Panc1 (cell line): ENCODE measurements at regions not wholly inside any gene's neighbourhood (a gene's known extent, or its start where the extent isn't known, plus 50 kb on each side); places are given as distances from the start of the nearest gene placed in this dataset.

ENCODE experiments used
- ATAC-seq: fragments of 200-7000 bp; cut with Tn5 transposase; 2 replicates; pipeline ENCODE4 v1.9.1; 2020; ENCODE audit warnings: mild to moderate bottlenecking, moderate library complexity
- BruUV-seq: library from RNA; stranded (reverse); fragments of 400-500 nt; replicated peaks from 2 replicates; lab custom pipeline; 2021; lab: Mats Ljungman, UMichigan
- CTCF ChIA-PET: fragments of 300-600 bp; sonication (Branson Sonifier 250); formaldehyde crosslinking; loops from one replicate; lab custom pipeline; 2022; ENCODE audit warnings: antibody characterized with exemption; lab: Charles Lee
- POLR2A ChIA-PET: fragments of 300-600 bp; sonication (Branson Sonifier 250); formaldehyde crosslinking; loops from one replicate; lab custom pipeline; 2022; ENCODE audit warnings: antibody characterized with exemption; lab: Charles Lee
- DNase-seq: peaks from one replicate; pipeline ENCODE4 v3.0.0-alpha.2; 2010; ENCODE audit warnings: low read depth, low spot score
- H3K27ac ChIP-seq: 2 replicates; pipeline ENCODE4 v1.5.1; 2011; ENCODE audit warnings: mild to moderate bottlenecking, low read length, inconsistent platforms
- H3K27me3 ChIP-seq: fragments of 200-500 bp; sonication (Bioruptor generic); 2 replicates; pipeline ENCODE4 v1.6.0; 2014; ENCODE audit warnings: low read length, inconsistent platforms; ENCODE audit not compliant: control insufficient read depth, insufficient read depth
- H3K36me3 ChIP-seq: fragments of 200-500 bp; sonication (Bioruptor generic); 2 replicates; pipeline ENCODE4 v1.5.1; 2014; ENCODE audit warnings: inconsistent platforms, mild to moderate bottlenecking, low read length, moderate library complexity; ENCODE audit not compliant: control insufficient read depth, insufficient read depth
- H3K4me1 ChIP-seq: 2 replicates; pipeline ENCODE4 v1.5.1; 2011; ENCODE audit warnings: inconsistent platforms, mild to moderate bottlenecking, low read length, moderate library complexity; ENCODE audit not compliant: control insufficient read depth, insufficient read depth
- H3K4me3 ChIP-seq, 2 experiments: 2 replicates each; pipeline ENCODE4 v1.5.1; 2011 to 2012; ENCODE audit warnings: low read depth in 2 of 2, low read length in 2 of 2, mild to moderate bottlenecking in 2 of 2, inconsistent platforms in 1 of 2, moderate library complexity in 1 of 2
- H3K9me3 ChIP-seq: fragments of 200-500 bp; sonication (Bioruptor generic); 2 replicates; pipeline ENCODE4 v1.5.1; 2014; ENCODE audit warnings: low read depth, mild to moderate bottlenecking, inconsistent platforms, low read length, moderate library complexity; ENCODE audit not compliant: control insufficient read depth, insufficient read depth
- POLR2AphosphoS5 ChIP-seq: IDR thresholded peaks from 2 replicates; pipeline ENCODE4 v1.6.1; 2012; ENCODE audit warnings: mild to moderate bottlenecking, low read depth, low read length, moderate library complexity
- SIN3A ChIP-seq: IDR thresholded peaks from 2 replicates; pipeline ENCODE4 v1.6.1; 2012; ENCODE audit warnings: low read depth, mild to moderate bottlenecking, low read length, moderate library complexity, borderline replicate concordance; ENCODE audit not compliant: insufficient read depth
- TCF7L2 ChIP-seq: IDR thresholded peaks from 2 replicates; pipeline ENCODE4 v1.6.1; 2011; ENCODE audit warnings: mild to moderate bottlenecking, low read depth, low read length, inconsistent platforms
- in situ Hi-C: cut with HindIII; loops from 2 replicates; pipeline ENCODE4 v1.10.0; 2016; ENCODE audit warnings: low sequenced_read_pairs, low pct_unique_long_range_greater_than_20kb
- intact Hi-C: fragments of 100-400 bp; cut with micrococcal nuclease; formaldehyde crosslinking; loops from one replicate; pipeline ENCODE4 v1.10.0; 2022; ENCODE audit not compliant: unreplicated experiment
- TF ChIP-seq, protein P1 (sequence below), 2 experiments: IDR thresholded peaks; 2 replicates each; pipeline ENCODE4 v1.6.1; 2011 to 2012; ENCODE audit warnings: low read depth in 2 of 2, control low read depth in 1 of 2, low read length in 1 of 2, mild to moderate bottlenecking in 1 of 2, moderate library complexity in 1 of 2; ENCODE audit not compliant: insufficient read depth in 1 of 2
- TF ChIP-seq, protein P2 (sequence below): fragments of 450-650 bp; IDR thresholded peaks from 2 replicates; pipeline ENCODE4 v1.5.1; 2017; ENCODE audit warnings: mild to moderate bottlenecking

DNA sequence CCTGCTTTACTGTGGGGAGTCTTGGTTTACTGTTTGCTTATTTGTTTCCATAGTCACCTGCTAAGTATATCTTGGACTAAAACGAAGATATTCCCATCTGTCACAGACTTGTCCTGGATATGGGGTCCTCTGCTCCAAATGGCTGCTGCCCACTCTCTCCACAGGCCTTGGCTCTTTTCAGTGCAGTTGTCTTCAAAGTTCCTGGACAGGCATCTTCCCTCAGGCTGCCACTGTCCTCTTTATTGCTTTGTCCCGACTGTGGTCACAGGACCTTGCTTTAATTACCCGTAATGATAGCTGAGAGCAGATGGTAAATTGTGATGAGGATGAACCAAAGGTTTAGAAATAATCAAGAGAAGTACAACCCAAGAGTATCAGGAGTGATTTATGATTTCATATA is 713.9 kb upstream of the CCDC179 start:
- H3K27ac ChIP-seq, result no peak overlapping the region
- H3K4me1 ChIP-seq, result no peaks in the 10 kb centered on the region
- no peak for DNase-seq
- intact Hi-C loops (no loop called here), in situ Hi-C loops (no loop called here)
- no peaks in the 10 kb centered on the region for H3K36me3 ChIP-seq
- ChIA-PET CTCF (no interaction called here), POLR2A (no interaction called here)
- no peak overlapping the region for H3K4me3 ChIP-seq
- TF ChIP-seq TCF7L2 (no peak), SIN3A (no peak), POLR2AphosphoS5 (no peak)
- TF ChIP-seq, protein P1, sequence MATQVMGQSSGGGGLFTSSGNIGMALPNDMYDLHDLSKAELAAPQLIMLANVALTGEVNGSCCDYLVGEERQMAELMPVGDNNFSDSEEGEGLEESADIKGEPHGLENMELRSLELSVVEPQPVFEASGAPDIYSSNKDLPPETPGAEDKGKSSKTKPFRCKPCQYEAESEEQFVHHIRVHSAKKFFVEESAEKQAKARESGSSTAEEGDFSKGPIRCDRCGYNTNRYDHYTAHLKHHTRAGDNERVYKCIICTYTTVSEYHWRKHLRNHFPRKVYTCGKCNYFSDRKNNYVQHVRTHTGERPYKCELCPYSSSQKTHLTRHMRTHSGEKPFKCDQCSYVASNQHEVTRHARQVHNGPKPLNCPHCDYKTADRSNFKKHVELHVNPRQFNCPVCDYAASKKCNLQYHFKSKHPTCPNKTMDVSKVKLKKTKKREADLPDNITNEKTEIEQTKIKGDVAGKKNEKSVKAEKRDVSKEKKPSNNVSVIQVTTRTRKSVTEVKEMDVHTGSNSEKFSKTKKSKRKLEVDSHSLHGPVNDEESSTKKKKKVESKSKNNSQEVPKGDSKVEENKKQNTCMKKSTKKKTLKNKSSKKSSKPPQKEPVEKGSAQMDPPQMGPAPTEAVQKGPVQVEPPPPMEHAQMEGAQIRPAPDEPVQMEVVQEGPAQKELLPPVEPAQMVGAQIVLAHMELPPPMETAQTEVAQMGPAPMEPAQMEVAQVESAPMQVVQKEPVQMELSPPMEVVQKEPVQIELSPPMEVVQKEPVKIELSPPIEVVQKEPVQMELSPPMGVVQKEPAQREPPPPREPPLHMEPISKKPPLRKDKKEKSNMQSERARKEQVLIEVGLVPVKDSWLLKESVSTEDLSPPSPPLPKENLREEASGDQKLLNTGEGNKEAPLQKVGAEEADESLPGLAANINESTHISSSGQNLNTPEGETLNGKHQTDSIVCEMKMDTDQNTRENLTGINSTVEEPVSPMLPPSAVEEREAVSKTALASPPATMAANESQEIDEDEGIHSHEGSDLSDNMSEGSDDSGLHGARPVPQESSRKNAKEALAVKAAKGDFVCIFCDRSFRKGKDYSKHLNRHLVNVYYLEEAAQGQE (IDR thresholded peaks at IDR 0.05; ENCODE audit: insufficient read depth in 1 of 2, low read depth in 2 of 2, low read length in 1 of 2), result no peak
- TF ChIP-seq, protein P2, sequence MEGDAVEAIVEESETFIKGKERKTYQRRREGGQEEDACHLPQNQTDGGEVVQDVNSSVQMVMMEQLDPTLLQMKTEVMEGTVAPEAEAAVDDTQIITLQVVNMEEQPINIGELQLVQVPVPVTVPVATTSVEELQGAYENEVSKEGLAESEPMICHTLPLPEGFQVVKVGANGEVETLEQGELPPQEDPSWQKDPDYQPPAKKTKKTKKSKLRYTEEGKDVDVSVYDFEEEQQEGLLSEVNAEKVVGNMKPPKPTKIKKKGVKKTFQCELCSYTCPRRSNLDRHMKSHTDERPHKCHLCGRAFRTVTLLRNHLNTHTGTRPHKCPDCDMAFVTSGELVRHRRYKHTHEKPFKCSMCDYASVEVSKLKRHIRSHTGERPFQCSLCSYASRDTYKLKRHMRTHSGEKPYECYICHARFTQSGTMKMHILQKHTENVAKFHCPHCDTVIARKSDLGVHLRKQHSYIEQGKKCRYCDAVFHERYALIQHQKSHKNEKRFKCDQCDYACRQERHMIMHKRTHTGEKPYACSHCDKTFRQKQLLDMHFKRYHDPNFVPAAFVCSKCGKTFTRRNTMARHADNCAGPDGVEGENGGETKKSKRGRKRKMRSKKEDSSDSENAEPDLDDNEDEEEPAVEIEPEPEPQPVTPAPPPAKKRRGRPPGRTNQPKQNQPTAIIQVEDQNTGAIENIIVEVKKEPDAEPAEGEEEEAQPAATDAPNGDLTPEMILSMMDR, result no peak
- no TSS peak for BruUV-seq
- no peak for ATAC-seq
- no peaks in the 10 kb centered on the region for H3K27me3 ChIP-seq
- H3K9me3 ChIP-seq, result no peaks in the 10 kb centered on the region

DNA sequence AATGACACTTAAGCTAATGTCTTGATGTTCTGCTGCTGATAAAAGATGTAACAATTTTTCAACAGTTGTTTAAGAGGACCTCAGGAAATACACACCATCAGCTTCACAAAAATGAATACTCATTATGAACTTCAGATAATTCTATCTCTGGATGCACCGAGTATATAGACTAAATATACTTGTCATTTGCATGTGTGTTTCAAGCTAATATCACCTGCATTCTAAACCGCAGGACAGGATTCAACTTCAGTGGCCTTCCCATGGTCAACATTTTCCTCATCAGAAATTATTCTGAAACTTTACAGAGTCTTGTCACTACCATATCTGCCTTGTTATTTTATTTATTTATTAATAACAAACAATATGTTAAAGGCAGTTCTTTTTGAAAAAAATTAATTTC is 717.0 kb upstream of the CCDC179 start:
- Histone ChIP-seq H3K27me3 (no peaks in the 10 kb centered on the region), H3K4me1 (no peaks in the 10 kb centered on the region), H3K9me3 (no peaks in the 10 kb centered on the region), H3K27ac (no peak overlapping the region), H3K4me3 (no peak overlapping the region), H3K36me3 (no peaks in the 10 kb centered on the region)
- intact Hi-C loops, result no loop called here
- BruUV-seq, result no TSS peak
- in situ Hi-C loops, result no loop called here
- TF ChIP-seq SIN3A, result no peak
- DNase-seq (no peak), ATAC-seq (no peak)
- CTCF ChIA-PET, result no interaction called here
- POLR2A ChIA-PET, result no interaction called here

DNA sequence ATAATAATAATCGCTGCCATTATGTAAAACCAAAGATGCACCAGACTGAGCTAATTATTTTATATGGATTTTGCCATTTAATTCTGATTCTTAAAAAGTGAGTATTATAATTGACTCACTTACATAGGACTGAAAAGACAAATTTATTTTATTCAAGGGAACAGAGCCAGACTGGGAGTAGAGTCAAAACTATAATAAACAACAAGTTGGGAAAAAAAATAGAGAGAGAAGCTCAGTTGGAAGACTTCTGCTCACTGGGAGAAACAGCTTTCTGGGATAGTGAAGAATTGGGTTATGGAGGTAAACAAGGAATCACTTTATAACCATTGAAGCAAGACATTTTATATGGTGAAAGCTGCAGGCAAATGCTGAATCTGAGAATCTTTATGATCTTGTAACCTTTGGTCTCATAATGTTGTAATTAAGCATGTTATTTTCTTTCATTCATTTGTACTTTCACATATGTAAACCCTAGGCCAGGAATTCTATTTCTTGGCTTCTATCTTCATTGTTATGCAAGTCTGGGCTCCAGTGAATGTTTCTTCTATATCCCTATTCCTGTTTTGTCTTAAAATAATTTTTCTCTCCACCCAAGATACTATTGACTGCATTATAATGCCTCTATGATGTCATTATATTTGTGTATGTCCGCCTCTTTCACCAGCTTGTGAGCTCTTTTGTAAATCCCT is 725.3 kb upstream of the CCDC179 start:
- intact Hi-C loops, result no loop called here
- ATAC-seq, result no peak
- ChIA-PET POLR2A (no interaction called here), CTCF (no interaction called here)
- Histone ChIP-seq H3K4me1 (no peaks in the 10 kb centered on the region), H3K27me3 (no peaks in the 10 kb centered on the region), H3K27ac (no peak overlapping the region), H3K36me3 (no peaks in the 10 kb centered on the region), H3K9me3 (no peaks in the 10 kb centered on the region), H3K4me3 (no peak overlapping the region)
- TF ChIP-seq, protein P1 (IDR thresholded peaks at IDR 0.05; ENCODE audit: insufficient read depth in 1 of 2, low read depth in 2 of 2, low read length in 1 of 2), result no peak
- TF ChIP-seq SIN3A, result no peak
- TF ChIP-seq, protein P2, result no peak
- no peak for TF ChIP-seq POLR2AphosphoS5
- in situ Hi-C loops, result no loop called here
- BruUV-seq, result no TSS peak
- DNase-seq, result no peak
